Activated naive CD4-positive, alpha-beta T cell treated with anti-CD3 and anti-CD28 coated beads, Interleukin-2, amount 10 ng/mL, durations not matched to agents 7 days and 5 days (primary cell): ENCODE measurements at regions not wholly inside any gene's neighbourhood (a gene's known extent, or its start where the extent isn't known, plus 50 kb on each side); places are given as distances from the start of the nearest gene placed in this dataset.

ENCODE experiments used
- CTCF ChIA-PET: fragments of 350-600 bp; sonication (Branson Sonifier 250); formaldehyde crosslinking; loops from one replicate; lab custom pipeline; 2021; ENCODE audit warnings: antibody characterized with exemption; lab: Charles Lee
- DNase-seq: peaks from one replicate; pipeline ENCODE4 v3.0.0-alpha.2; 2020
- H3K27ac Mint-ChIP-seq: one replicate; pipeline ENCODE4 v1.8.0; 2021; ENCODE audit warnings: mild to moderate bottlenecking, moderate library complexity, mixed read lengths
- H3K27me3 Mint-ChIP-seq: one replicate; pipeline ENCODE4 v1.8.0; 2021; ENCODE audit warnings: mild to moderate bottlenecking, mixed read lengths
- H3K36me3 Mint-ChIP-seq: one replicate; pipeline ENCODE4 v1.8.0; 2021; ENCODE audit warnings: mixed read lengths
- H3K4me1 Mint-ChIP-seq: one replicate; pipeline ENCODE4 v1.8.0; 2021; ENCODE audit warnings: mixed read lengths
- H3K4me3 Mint-ChIP-seq: one replicate; pipeline ENCODE4 v1.8.0; 2021; ENCODE audit warnings: mild to moderate bottlenecking, moderate library complexity, mixed read lengths
- H3K9me3 Mint-ChIP-seq: one replicate; pipeline ENCODE4 v1.8.0; 2021; ENCODE audit warnings: mixed read lengths

DNA sequence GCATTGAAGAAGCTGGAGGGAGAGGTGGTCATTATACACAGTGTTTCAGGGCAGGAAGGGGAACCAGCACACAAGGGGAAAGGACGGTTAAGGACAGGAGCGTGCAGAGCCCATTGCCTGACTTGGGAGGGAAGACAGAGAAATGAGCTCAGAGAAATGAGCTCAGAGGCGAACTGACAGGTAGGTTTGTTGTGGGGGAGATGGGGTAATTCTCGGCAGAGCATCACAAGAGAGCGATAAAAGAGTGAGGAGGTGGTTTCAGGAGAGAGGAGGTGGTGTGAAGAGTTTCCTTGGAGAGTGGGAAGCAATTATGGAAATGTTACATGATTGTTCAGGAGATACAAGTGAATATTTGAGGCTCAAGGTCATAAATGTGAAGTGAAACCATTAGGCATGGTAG, 61.0 kb downstream of the MRGPRX1 start:
- Mint-ChIP-seq H3K4me3 (no peak overlapping the region), H3K4me1 (no peaks in the 10 kb centered on the region), H3K9me3 (no peaks in the 10 kb centered on the region), H3K27ac (no peak overlapping the region), H3K36me3 (no peaks in the 10 kb centered on the region), H3K27me3 (peaks cover 11% of the 10 kb centered on the region)
- CTCF ChIA-PET, result no interaction called here
- no peak for DNase-seq

- no peak for DNase-seq
- CTCF ChIA-PET, result interaction anchor here (1.1 kb wide), 1 partner anchor 102 kb away, joined by 3 read pairs; no protein-coding TSS in a partner anchor
- no peak overlapping the region for H3K27ac Mint-ChIP-seq
- H3K36me3 Mint-ChIP-seq, result no peaks in the 10 kb centered on the region
- H3K9me3 Mint-ChIP-seq, result no peaks in the 10 kb centered on the region
- H3K27me3 Mint-ChIP-seq, result peaks cover 20% of the 10 kb centered on the region
- no peak overlapping the region for H3K4me3 Mint-ChIP-seq
- no peaks in the 10 kb centered on the region for H3K4me1 Mint-ChIP-seq
Observed at GRCh38 chr11:18865951-18866350, 73.3 kb downstream of the MRGPRX1 start.

DNA sequence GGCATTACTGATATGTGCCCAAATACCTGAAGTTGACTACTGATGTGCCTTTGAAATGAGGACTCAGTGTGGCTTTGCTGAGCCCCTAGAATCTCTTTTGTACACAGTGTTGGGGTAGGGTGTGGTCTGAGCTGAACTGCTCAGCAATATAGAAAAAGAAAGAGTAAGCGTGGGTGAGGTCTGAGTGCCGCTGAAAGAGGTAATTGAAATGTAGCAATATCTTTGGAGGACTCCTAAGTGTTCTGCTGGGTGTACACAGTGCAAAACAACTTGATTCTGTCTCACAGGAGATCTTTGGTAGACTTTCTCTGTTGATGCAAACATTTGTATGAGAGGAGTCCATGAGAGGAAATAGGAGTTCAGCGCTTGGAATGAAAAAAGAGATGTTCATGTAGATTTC, 73.7 kb upstream of the PTPN5 start:
- CTCF ChIA-PET, result interaction anchor here (1.1 kb wide), 1 partner anchor 101 kb away, joined by 3 read pairs; no protein-coding TSS in a partner anchor
- H3K4me1 Mint-ChIP-seq, result no peaks in the 10 kb centered on the region
- no peak for DNase-seq
- H3K27me3 Mint-ChIP-seq, result peaks cover 20% of the 10 kb centered on the region
- H3K27ac Mint-ChIP-seq, result no peak overlapping the region
- H3K4me3 Mint-ChIP-seq, result no peak overlapping the region
- no peaks in the 10 kb centered on the region for H3K36me3 Mint-ChIP-seq
- no peaks in the 10 kb centered on the region for H3K9me3 Mint-ChIP-seq

DNA sequence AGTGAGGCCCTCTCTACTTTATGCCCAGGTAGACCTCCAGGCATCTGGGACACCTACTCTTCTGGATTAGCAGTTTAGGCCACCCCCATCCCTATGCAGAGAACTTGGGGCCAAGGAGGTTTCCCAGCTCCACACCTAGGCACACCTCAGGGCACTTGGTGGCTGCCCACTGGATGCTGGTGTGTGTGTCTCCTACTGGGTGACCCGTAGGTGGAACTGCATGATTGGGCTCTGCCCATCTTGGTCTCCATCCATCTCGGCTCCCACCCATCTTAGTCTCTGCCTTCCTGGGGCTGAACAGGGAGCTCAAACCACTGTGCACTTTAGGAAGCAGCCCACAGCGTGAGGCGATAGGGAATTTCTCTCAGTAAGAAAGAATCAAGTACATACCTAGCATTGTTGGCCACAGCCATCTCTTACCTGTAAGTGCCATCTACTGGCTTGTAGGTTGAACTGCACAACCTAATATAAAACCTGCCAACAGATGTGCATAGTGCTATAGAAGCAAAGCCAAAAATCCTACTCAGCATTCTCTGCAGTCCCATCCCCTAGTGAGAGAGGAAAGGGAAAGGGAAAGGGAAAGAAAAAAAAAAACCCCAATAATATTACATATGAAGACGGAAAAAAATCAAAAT, 61.6 kb upstream of the PTPN5 start:
- Mint-ChIP-seq H3K27me3 (peaks cover 23% of the 10 kb centered on the region), H3K4me3 (no peak overlapping the region), H3K4me1 (no peaks in the 10 kb centered on the region), H3K36me3 (no peaks in the 10 kb centered on the region), H3K9me3 (no peaks in the 10 kb centered on the region), H3K27ac (no peak overlapping the region)
- CTCF ChIA-PET, result interaction anchor here (0.6 to 1.3 kb wide), 4 partner anchors 8 to 738 kb away, joined by 3 to 7 read pairs (median 4); no protein-coding TSS in a partner anchor
- DNase-seq, result no peak

DNA sequence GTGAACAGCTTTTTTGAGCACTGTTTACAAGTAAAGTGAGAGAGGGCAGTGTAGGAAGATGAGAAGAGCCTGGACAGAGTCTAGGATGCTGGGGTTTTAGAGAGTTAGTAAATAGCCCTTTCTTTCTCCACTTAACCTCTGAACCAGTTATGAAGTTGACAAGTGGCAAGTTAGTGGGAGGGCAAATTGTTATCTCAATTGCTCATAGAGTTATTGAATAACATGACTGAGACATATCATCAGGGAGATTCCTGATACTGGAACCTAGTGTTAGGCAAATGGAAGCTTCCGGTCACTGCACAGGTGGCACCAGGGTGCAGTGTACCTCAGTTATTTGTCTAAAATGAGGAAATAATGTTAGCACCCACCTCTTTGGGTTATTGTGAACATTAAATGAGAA, 57.8 kb upstream of the PTPN5 start:
- H3K9me3 Mint-ChIP-seq, result no peaks in the 10 kb centered on the region
- no peaks in the 10 kb centered on the region for H3K36me3 Mint-ChIP-seq
- CTCF ChIA-PET, result no interaction called here
- H3K27me3 Mint-ChIP-seq, result peaks cover 34% of the 10 kb centered on the region
- H3K4me1 Mint-ChIP-seq, result no peaks in the 10 kb centered on the region
- no peak overlapping the region for H3K27ac Mint-ChIP-seq
- DNase-seq, result no peak
- no peak overlapping the region for H3K4me3 Mint-ChIP-seq

DNA sequence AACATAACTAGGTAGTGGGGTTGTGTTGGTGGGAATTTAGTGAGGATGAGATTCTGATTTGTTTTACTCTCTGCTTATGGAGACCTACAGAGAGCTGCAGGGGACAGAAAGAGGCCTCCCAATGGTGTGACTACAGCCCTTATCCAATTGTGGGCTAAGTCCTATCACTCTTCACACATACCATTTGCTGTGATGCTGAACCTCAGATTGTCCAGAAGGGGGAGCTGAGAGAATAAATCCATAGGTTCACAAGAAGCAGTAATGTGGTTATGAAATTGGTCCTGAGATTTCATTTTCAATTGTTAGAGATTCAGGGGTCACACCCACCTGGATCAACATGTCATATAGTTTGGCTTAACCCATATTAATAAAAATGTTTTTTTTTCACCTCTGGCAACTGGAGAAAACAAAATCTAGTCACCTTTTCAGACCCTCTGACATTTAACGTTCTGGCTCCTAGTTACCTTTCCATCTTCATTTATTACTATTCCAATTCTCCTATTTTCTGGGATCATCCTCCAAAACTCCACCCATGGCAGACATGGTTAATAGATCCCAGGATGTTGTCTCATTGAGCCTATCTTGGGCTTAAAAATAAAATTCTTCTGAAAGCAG, 53.3 kb upstream of the PTPN5 start:
- H3K27ac Mint-ChIP-seq, result no peak overlapping the region
- CTCF ChIA-PET, result interaction anchor here (1.7 kb wide), 1 partner anchor 9 kb away, joined by 7 read pairs; no protein-coding TSS in a partner anchor
- no peak for DNase-seq
- H3K4me1 Mint-ChIP-seq, result no peaks in the 10 kb centered on the region
- peaks cover 8% of the 10 kb centered on the region for H3K9me3 Mint-ChIP-seq
- H3K4me3 Mint-ChIP-seq, result no peak overlapping the region
- H3K36me3 Mint-ChIP-seq, result no peaks in the 10 kb centered on the region
- peaks cover 22% of the 10 kb centered on the region for H3K27me3 Mint-ChIP-seq
